Esophagus muscularis mucosa (tissue), 4 donors: ENCODE measurements at regions not wholly inside any gene's neighbourhood (a gene's known extent, or its start where the extent isn't known, plus 50 kb on each side); places are given as distances from the start of the nearest gene placed in this dataset.

Experiments
- EP300 ChIP-seq: sonication (generic); formaldehyde crosslinking; IDR thresholded peaks from one replicate; pipeline ENCODE4 v1.6.1; 2017; ENCODE audit warnings: antibody characterized with exemption
- POLR2A ChIP-seq: fragments of 450-650 bp; IDR thresholded peaks from one replicate; pipeline ENCODE4 v1.6.1; 2017; ENCODE audit warnings: antibody characterized with exemption, moderate library complexity, mild to moderate bottlenecking, low read depth
- POLR2AphosphoS5 ChIP-seq, 2 donors: sonication (generic); formaldehyde crosslinking; IDR thresholded peaks; one replicate each; pipeline ENCODE4 v1.6.1; 2017; ENCODE audit warnings: antibody characterized with exemption in 2 of 2
- TF ChIP-seq, protein P1 (sequence below), 3 experiments: fragments of 200-600 bp in 2 of 3; fragments of 450-650 bp in 1 of 3; sonication (generic) in 2 of 3; IDR thresholded peaks; one replicate each; pipeline ENCODE4 v1.5.1; 2017 to 2019; ENCODE audit warnings: antibody characterized with exemption in 3 of 3, mild to moderate bottlenecking in 2 of 3, moderate library complexity in 1 of 3

DNA sequence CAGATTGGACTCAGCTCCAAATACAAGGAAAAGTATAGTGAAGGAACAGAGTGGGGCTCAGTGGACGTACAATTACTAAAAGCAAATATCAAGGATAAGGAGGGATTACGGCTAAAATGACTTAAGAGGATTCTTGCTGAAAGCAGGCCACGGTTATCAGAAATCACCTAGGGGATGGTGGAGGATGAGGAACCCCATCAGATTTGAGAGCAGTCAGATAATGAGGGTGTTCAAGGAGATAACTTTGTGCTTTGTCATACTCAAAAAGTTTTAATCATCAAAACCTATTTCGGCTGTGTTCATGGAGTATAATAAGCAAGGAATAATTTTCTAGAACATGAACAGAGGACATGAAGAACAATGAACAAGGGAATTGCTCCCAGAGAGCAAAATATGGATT lies 275.8 kb downstream of the SEMA3D start:
- TF ChIP-seq, protein P1, sequence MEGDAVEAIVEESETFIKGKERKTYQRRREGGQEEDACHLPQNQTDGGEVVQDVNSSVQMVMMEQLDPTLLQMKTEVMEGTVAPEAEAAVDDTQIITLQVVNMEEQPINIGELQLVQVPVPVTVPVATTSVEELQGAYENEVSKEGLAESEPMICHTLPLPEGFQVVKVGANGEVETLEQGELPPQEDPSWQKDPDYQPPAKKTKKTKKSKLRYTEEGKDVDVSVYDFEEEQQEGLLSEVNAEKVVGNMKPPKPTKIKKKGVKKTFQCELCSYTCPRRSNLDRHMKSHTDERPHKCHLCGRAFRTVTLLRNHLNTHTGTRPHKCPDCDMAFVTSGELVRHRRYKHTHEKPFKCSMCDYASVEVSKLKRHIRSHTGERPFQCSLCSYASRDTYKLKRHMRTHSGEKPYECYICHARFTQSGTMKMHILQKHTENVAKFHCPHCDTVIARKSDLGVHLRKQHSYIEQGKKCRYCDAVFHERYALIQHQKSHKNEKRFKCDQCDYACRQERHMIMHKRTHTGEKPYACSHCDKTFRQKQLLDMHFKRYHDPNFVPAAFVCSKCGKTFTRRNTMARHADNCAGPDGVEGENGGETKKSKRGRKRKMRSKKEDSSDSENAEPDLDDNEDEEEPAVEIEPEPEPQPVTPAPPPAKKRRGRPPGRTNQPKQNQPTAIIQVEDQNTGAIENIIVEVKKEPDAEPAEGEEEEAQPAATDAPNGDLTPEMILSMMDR (IDR thresholded peaks at IDR 0.05): no peak
- TF ChIP-seq EP300 (no peak), POLR2AphosphoS5 (IDR thresholded peaks at IDR 0.05) (no peak), POLR2A (no peak)
